Vagina (tissue), 2 donors: ENCODE measurements at regions not wholly inside any gene's neighbourhood (a gene's known extent, or its start where the extent isn't known, plus 50 kb on each side); places are given as distances from the start of the nearest gene placed in this dataset.

Experiments
- DNase-seq, 2 donors: peaks; one replicate each; pipeline ENCODE4 v3.0.0-alpha.2; 2017; ENCODE audit errors: extremely low spot score in 2 of 2
- H3K27ac ChIP-seq: fragments of 200-600 bp; sonication (generic); one replicate; pipeline ENCODE4 v1.5.1; 2019
- H3K27me3 ChIP-seq: fragments of 200-600 bp; sonication (generic); one replicate; pipeline ENCODE4 v1.5.1; 2019
- H3K36me3 ChIP-seq, 2 donors: fragments of 200-600 bp; sonication (generic); one replicate each; pipeline ENCODE4 v1.5.1; 2017 to 2019
- H3K4me1 ChIP-seq: fragments of 200-600 bp; sonication (generic); one replicate; pipeline ENCODE4 v1.5.1; 2019
- H3K4me3 ChIP-seq, 2 donors: fragments of 200-600 bp; sonication (generic); 1 replicate in 1 of 2; 2 replicates in 1 of 2; pipeline ENCODE4 v1.5.1; 2016 to 2019
- H3K9me3 ChIP-seq: fragments of 200-600 bp; sonication (generic); one replicate; pipeline ENCODE4 v1.5.1; 2019
- POLR2A ChIP-seq, 2 donors: fragments of 450-650 bp; IDR thresholded peaks; one replicate each; pipeline ENCODE4 v1.6.1; 2017; ENCODE audit warnings: antibody characterized with exemption in 2 of 2, mild to moderate bottlenecking in 2 of 2, moderate library complexity in 2 of 2
- POLR2AphosphoS5 ChIP-seq, 2 donors: sonication (generic); formaldehyde crosslinking; IDR thresholded peaks; one replicate each; pipeline ENCODE4 v1.9.0; 2017; ENCODE audit warnings: antibody characterized with exemption in 2 of 2, mild to moderate bottlenecking in 2 of 2, low read depth in 1 of 2; ENCODE audit not compliant: insufficient read depth in 1 of 2
- intact Hi-C: fragments of 100-400 bp; cut with DNase I; formaldehyde crosslinking; loops from one replicate; pipeline ENCODE4 v1.15.1; 2023
- TF ChIP-seq, protein P1 (sequence below), 3 experiments: fragments of 450-650 bp in 2 of 3; fragments of 200-600 bp in 1 of 3; sonication (generic) in 1 of 3; IDR thresholded peaks; one replicate each; pipeline ENCODE4 v1.5.1; 2017 to 2019; ENCODE audit warnings: antibody characterized with exemption in 3 of 3, mild to moderate bottlenecking in 2 of 3, moderate library complexity in 2 of 3

- TF ChIP-seq, protein P1, sequence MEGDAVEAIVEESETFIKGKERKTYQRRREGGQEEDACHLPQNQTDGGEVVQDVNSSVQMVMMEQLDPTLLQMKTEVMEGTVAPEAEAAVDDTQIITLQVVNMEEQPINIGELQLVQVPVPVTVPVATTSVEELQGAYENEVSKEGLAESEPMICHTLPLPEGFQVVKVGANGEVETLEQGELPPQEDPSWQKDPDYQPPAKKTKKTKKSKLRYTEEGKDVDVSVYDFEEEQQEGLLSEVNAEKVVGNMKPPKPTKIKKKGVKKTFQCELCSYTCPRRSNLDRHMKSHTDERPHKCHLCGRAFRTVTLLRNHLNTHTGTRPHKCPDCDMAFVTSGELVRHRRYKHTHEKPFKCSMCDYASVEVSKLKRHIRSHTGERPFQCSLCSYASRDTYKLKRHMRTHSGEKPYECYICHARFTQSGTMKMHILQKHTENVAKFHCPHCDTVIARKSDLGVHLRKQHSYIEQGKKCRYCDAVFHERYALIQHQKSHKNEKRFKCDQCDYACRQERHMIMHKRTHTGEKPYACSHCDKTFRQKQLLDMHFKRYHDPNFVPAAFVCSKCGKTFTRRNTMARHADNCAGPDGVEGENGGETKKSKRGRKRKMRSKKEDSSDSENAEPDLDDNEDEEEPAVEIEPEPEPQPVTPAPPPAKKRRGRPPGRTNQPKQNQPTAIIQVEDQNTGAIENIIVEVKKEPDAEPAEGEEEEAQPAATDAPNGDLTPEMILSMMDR (IDR thresholded peaks at IDR 0.05), result no peak
- no peak for TF ChIP-seq POLR2A (IDR thresholded peaks at IDR 0.05)
- TF ChIP-seq POLR2AphosphoS5 (IDR thresholded peaks at IDR 0.05; ENCODE audit: insufficient read depth in 1 of 2, low read depth in 1 of 2), result no peak
- Histone ChIP-seq H3K9me3 (no peaks in the 10 kb centered on the region), H3K27ac (no peak overlapping the region), H3K4me1 (no peaks in the 10 kb centered on the region), H3K4me3 (no peak overlapping the region), H3K36me3 (no peaks in the 10 kb centered on the region), H3K27me3 (no peaks in the 10 kb centered on the region)
- DNase-seq, result no peak
- intact Hi-C loops, result no loop called here
These were observed 209.2 kb upstream of the CDH19 start for GRCh38 chr18:66813138-66813537.

- intact Hi-C loops, result no loop called here
- H3K4me1 ChIP-seq, result no peaks in the 10 kb centered on the region
These were observed 191.2 kb upstream of the CDH19 start for GRCh38 chr18:66795051-66795450.

GRCh38 chr18:66792466-66792865 lies 188.6 kb upstream of the CDH19 start:
- Histone ChIP-seq H3K27ac (no peak overlapping the region), H3K4me1 (no peaks in the 10 kb centered on the region), H3K4me3 (no peak overlapping the region), H3K36me3 (no peaks in the 10 kb centered on the region), H3K9me3 (no peaks in the 10 kb centered on the region), H3K27me3 (no peaks in the 10 kb centered on the region)
- TF ChIP-seq POLR2AphosphoS5 (IDR thresholded peaks at IDR 0.05; ENCODE audit: insufficient read depth in 1 of 2, low read depth in 1 of 2) (no peak), POLR2A (IDR thresholded peaks at IDR 0.05) (no peak)
- TF ChIP-seq, protein P1 (IDR thresholded peaks at IDR 0.05), result no peak
- no peak for DNase-seq
- intact Hi-C loops, result no loop called here

More at GRCh38 chr18:66795051-66795450, 191.2 kb upstream of the CDH19 start:
- TF ChIP-seq, protein P1 (IDR thresholded peaks at IDR 0.05), result no peak
- TF ChIP-seq POLR2AphosphoS5 (IDR thresholded peaks at IDR 0.05; ENCODE audit: insufficient read depth in 1 of 2, low read depth in 1 of 2), result no peak
- TF ChIP-seq POLR2A (IDR thresholded peaks at IDR 0.05), result no peak
- Histone ChIP-seq H3K27ac (no peak overlapping the region), H3K27me3 (no peaks in the 10 kb centered on the region), H3K36me3 (no peaks in the 10 kb centered on the region), H3K9me3 (no peaks in the 10 kb centered on the region), H3K4me3 (no peak overlapping the region)
- no peak for DNase-seq

- Histone ChIP-seq H3K27me3 (no peaks in the 10 kb centered on the region), H3K4me1 (no peaks in the 10 kb centered on the region), H3K36me3 (no peaks in the 10 kb centered on the region), H3K4me3 (no peak overlapping the region), H3K9me3 (no peaks in the 10 kb centered on the region), H3K27ac (no peak overlapping the region)
- intact Hi-C loops, result no loop called here
- TF ChIP-seq, protein P1 (IDR thresholded peaks at IDR 0.05), result no peak
- TF ChIP-seq POLR2AphosphoS5 (IDR thresholded peaks at IDR 0.05; ENCODE audit: insufficient read depth in 1 of 2, low read depth in 1 of 2) (no peak), POLR2A (IDR thresholded peaks at IDR 0.05) (no peak)
- no peak for DNase-seq
These were observed 176.7 kb upstream of the CDH19 start for GRCh38 chr18:66780609-66781008.

GRCh38 chr18:66778048-66778447 lies 174.2 kb upstream of the CDH19 start:
- intact Hi-C loops, result no loop called here

More at GRCh38 chr18:66778048-66778447, 174.2 kb upstream of the CDH19 start:
- Histone ChIP-seq H3K4me3 (no peak overlapping the region), H3K9me3 (no peaks in the 10 kb centered on the region), H3K27ac (no peak overlapping the region), H3K27me3 (no peaks in the 10 kb centered on the region), H3K36me3 (no peaks in the 10 kb centered on the region), H3K4me1 (no peaks in the 10 kb centered on the region)
- no peak for DNase-seq
- TF ChIP-seq, protein P1 (IDR thresholded peaks at IDR 0.05), result no peak
- no peak for TF ChIP-seq POLR2AphosphoS5 (IDR thresholded peaks at IDR 0.05; ENCODE audit: insufficient read depth in 1 of 2, low read depth in 1 of 2)
- TF ChIP-seq POLR2A (IDR thresholded peaks at IDR 0.05), result no peak
